ENCODE measurements at regions not wholly inside any gene's neighbourhood (a gene's known extent, or its start where the extent isn't known, plus 50 kb on each side); places are given as distances from the start of the nearest gene placed in this dataset.

DNA sequence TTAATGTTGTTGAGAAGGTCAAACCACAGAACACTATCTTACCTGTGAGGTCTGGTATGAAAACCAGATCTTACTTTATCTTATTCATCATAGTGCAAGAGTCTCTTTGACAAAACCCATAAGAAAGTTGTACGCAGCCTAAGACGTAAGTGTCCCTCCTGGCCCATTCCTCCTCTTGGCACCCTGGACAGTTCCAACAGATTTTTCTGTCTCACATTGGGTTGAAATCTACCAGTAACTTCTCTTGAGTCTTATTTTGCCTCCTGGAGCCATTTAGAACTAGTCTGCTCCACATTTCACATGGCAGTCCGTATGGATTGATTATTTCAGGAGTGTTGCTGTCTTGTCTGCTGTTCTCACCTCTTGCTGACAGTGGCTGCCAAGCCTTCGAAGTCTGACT is 498.4 kb downstream of the PDCD6IP start:
- Histone ChIP-seq H2BK12ac (ENCODE audit: low read length in 2 of 2) (no peak overlapping the region), H3K23ac (ENCODE audit: low read length in 2 of 2) (no peak overlapping the region), H2BK5ac (ENCODE audit: low read depth, low read length, poor library complexity, severe bottlenecking) (no peak overlapping the region), H3K18ac (ENCODE audit: low read depth in 1 of 2, low read length in 2 of 2) (no peak overlapping the region), H4K8ac (ENCODE audit: low read length) (no peak overlapping the region), H3K4ac (ENCODE audit: low read depth in 1 of 2, low read length in 2 of 2) (no peak overlapping the region), H3K79me1 (replicated peaks; ENCODE audit: low read length, poor library complexity, severe bottlenecking) (no peaks in the 10 kb centered on the region), H3K36me3 (ENCODE audit: control insufficient read depth in 1 of 2, insufficient read depth in 2 of 2, low read depth in 1 of 2, low read length in 2 of 2) (no peaks in the 10 kb centered on the region), H3K9me3 (ENCODE audit: control insufficient read depth, low read length) (no peaks in the 10 kb centered on the region), H4K91ac (ENCODE audit: low read length) (no peak overlapping the region), H3K9ac (ENCODE audit: low read length) (no peak overlapping the region), H2AK5ac (ENCODE audit: low read length, severe bottlenecking) (no peak overlapping the region), H3K14ac (ENCODE audit: low read length in 2 of 2) (no peak overlapping the region), H2BK15ac (ENCODE audit: low read depth, poor library complexity, severe bottlenecking) (no peak overlapping the region), H2BK120ac (ENCODE audit: low read depth, low read length) (no peak overlapping the region), H3K4me2 (ENCODE audit: low read length, poor library complexity, severe bottlenecking) (no peak overlapping the region), H3K27ac (ENCODE audit: low read length, poor library complexity, severe bottlenecking) (no peak overlapping the region), H3K27me3 (ENCODE audit: control insufficient read depth in 1 of 2, insufficient read depth in 1 of 2, low read length in 2 of 2) (peaks cover 0 to 6% of the 10 kb centered on the region in 2 experiments), H2AFZ (ENCODE audit: low read depth, low read length) (no peak overlapping the region), H3K4me1 (ENCODE audit: control insufficient read depth, insufficient read depth, low read depth, low read length) (no peaks in the 10 kb centered on the region), H3K4me3 (ENCODE audit: insufficient read depth in 1 of 2, low read depth in 1 of 2, low read length in 2 of 2) (no peak overlapping the region)
- no peak for DNase-seq
- WGBS = 62% methylated on average over 3 of the region's 4 CpGs

- WGBS = 100% methylated on average over 1 of the region's 2 CpGs
- no peak overlapping the region for H2AK5ac ChIP-seq (ENCODE audit: low read length, severe bottlenecking)
Measured at GRCh38 chr3:34298653-34299052, 500.2 kb downstream of the PDCD6IP start.

DNA sequence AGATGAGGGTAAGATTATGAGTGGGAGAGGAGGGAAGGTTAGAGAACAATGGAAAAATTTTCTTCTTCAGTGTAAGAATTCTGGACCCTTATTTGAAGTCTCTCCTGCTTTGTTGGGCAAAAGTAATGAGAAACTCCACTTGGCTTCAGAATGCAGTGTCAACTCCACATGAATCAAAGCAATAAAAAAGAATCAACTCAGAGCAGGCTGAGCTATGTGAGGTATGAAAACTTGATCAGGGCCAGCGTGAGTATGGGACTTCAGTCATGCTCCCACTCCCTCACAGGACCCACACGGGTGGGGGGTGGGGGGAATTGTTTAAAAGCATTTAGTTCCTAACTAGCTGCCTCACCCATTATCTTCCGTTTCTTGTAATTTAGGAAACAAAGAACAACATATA is 502.2 kb downstream of the PDCD6IP start:
- H2BK12ac ChIP-seq (ENCODE audit: low read length in 2 of 2) = no peak overlapping the region
- H3K14ac ChIP-seq (ENCODE audit: low read length in 2 of 2) = no peak overlapping the region
- H3K4me3 ChIP-seq (ENCODE audit: insufficient read depth in 1 of 2, low read depth in 1 of 2, low read length in 2 of 2) = no peak overlapping the region
- no peak overlapping the region for H3K27ac ChIP-seq (ENCODE audit: low read length, poor library complexity, severe bottlenecking)
- no peak overlapping the region for H3K4me2 ChIP-seq (ENCODE audit: low read length, poor library complexity, severe bottlenecking)
- H3K9ac ChIP-seq (ENCODE audit: low read length) = no peak overlapping the region
- H2BK15ac ChIP-seq (ENCODE audit: low read depth, poor library complexity, severe bottlenecking) = no peak overlapping the region
- DNase-seq = no peak
- no peak overlapping the region for H4K8ac ChIP-seq (ENCODE audit: low read length)
- no peak overlapping the region for H3K18ac ChIP-seq (ENCODE audit: low read depth in 1 of 2, low read length in 2 of 2)
- H3K36me3 ChIP-seq (ENCODE audit: control insufficient read depth in 1 of 2, insufficient read depth in 2 of 2, low read depth in 1 of 2, low read length in 2 of 2) = no peaks in the 10 kb centered on the region
- no peak overlapping the region for H2BK120ac ChIP-seq (ENCODE audit: low read depth, low read length)
- no peaks in the 10 kb centered on the region for H3K4me1 ChIP-seq (ENCODE audit: control insufficient read depth, insufficient read depth, low read depth, low read length)
- no peak overlapping the region for H3K23ac ChIP-seq (ENCODE audit: low read length in 2 of 2)
- WGBS = 17% methylated on average over 1 of the region's 3 CpGs
- no peak overlapping the region for H2BK5ac ChIP-seq (ENCODE audit: low read depth, low read length, poor library complexity, severe bottlenecking)
- no peaks in the 10 kb centered on the region for H3K9me3 ChIP-seq (ENCODE audit: control insufficient read depth, low read length)
- no peak overlapping the region for H4K91ac ChIP-seq (ENCODE audit: low read length)
- H3K27me3 ChIP-seq (ENCODE audit: control insufficient read depth in 1 of 2, insufficient read depth in 1 of 2, low read length in 2 of 2) = peaks cover 0 to 6% of the 10 kb centered on the region in 2 experiments
- no peak overlapping the region for H2AFZ ChIP-seq (ENCODE audit: low read depth, low read length)
- no peak overlapping the region for H2AK5ac ChIP-seq (ENCODE audit: low read length, severe bottlenecking)
- no peaks in the 10 kb centered on the region for H3K79me1 ChIP-seq (replicated peaks; ENCODE audit: low read length, poor library complexity, severe bottlenecking)
- H3K4ac ChIP-seq (ENCODE audit: low read depth in 1 of 2, low read length in 2 of 2) = no peak overlapping the region

More at GRCh38 chr3:34298653-34299052, 500.2 kb downstream of the PDCD6IP start:
- Histone ChIP-seq H3K27me3 (ENCODE audit: control insufficient read depth in 1 of 2, insufficient read depth in 1 of 2, low read length in 2 of 2) (peaks cover 0 to 6% of the 10 kb centered on the region in 2 experiments), H4K91ac (ENCODE audit: low read length) (no peak overlapping the region), H3K4ac (ENCODE audit: low read depth in 1 of 2, low read length in 2 of 2) (no peak overlapping the region), H3K4me1 (ENCODE audit: control insufficient read depth, insufficient read depth, low read depth, low read length) (no peaks in the 10 kb centered on the region), H3K23ac (ENCODE audit: low read length in 2 of 2) (no peak overlapping the region), H3K4me2 (ENCODE audit: low read length, poor library complexity, severe bottlenecking) (no peak overlapping the region), H2AFZ (ENCODE audit: low read depth, low read length) (no peak overlapping the region), H3K79me1 (replicated peaks; ENCODE audit: low read length, poor library complexity, severe bottlenecking) (no peaks in the 10 kb centered on the region), H4K8ac (ENCODE audit: low read length) (no peak overlapping the region), H3K27ac (ENCODE audit: low read length, poor library complexity, severe bottlenecking) (no peak overlapping the region), H2BK5ac (ENCODE audit: low read depth, low read length, poor library complexity, severe bottlenecking) (no peak overlapping the region), H3K4me3 (ENCODE audit: insufficient read depth in 1 of 2, low read depth in 1 of 2, low read length in 2 of 2) (no peak overlapping the region), H2BK15ac (ENCODE audit: low read depth, poor library complexity, severe bottlenecking) (no peak overlapping the region), H3K9me3 (ENCODE audit: control insufficient read depth, low read length) (no peaks in the 10 kb centered on the region), H2BK120ac (ENCODE audit: low read depth, low read length) (no peak overlapping the region), H3K18ac (ENCODE audit: low read depth in 1 of 2, low read length in 2 of 2) (no peak overlapping the region), H2BK12ac (ENCODE audit: low read length in 2 of 2) (no peak overlapping the region), H3K36me3 (ENCODE audit: control insufficient read depth in 1 of 2, insufficient read depth in 2 of 2, low read depth in 1 of 2, low read length in 2 of 2) (no peaks in the 10 kb centered on the region), H3K9ac (ENCODE audit: low read length) (no peak overlapping the region), H3K14ac (ENCODE audit: low read length in 2 of 2) (no peak overlapping the region)
- no peak for DNase-seq

- Histone ChIP-seq H2BK15ac (ENCODE audit: low read depth, poor library complexity, severe bottlenecking) (no peak overlapping the region), H4K8ac (ENCODE audit: low read length) (no peak overlapping the region), H3K18ac (ENCODE audit: low read depth in 1 of 2, low read length in 2 of 2) (no peak overlapping the region), H3K4me2 (ENCODE audit: low read length, poor library complexity, severe bottlenecking) (no peak overlapping the region), H3K23ac (ENCODE audit: low read length in 2 of 2) (no peak overlapping the region), H4K91ac (ENCODE audit: low read length) (no peak overlapping the region), H2BK120ac (ENCODE audit: low read depth, low read length) (no peak overlapping the region), H2BK5ac (ENCODE audit: low read depth, low read length, poor library complexity, severe bottlenecking) (no peak overlapping the region), H3K14ac (ENCODE audit: low read length in 2 of 2) (no peak overlapping the region), H3K4me3 (ENCODE audit: insufficient read depth in 1 of 2, low read depth in 1 of 2, low read length in 2 of 2) (no peak overlapping the region), H3K4me1 (ENCODE audit: control insufficient read depth, insufficient read depth, low read depth, low read length) (no peaks in the 10 kb centered on the region), H2AK5ac (ENCODE audit: low read length, severe bottlenecking) (no peak overlapping the region), H3K9me3 (ENCODE audit: control insufficient read depth, low read length) (no peaks in the 10 kb centered on the region), H3K9ac (ENCODE audit: low read length) (no peak overlapping the region), H3K27me3 (ENCODE audit: control insufficient read depth in 1 of 2, insufficient read depth in 1 of 2, low read length in 2 of 2) (peaks cover 0 to 6% of the 10 kb centered on the region in 2 experiments), H3K36me3 (ENCODE audit: control insufficient read depth in 1 of 2, insufficient read depth in 2 of 2, low read depth in 1 of 2, low read length in 2 of 2) (no peaks in the 10 kb centered on the region), H3K27ac (ENCODE audit: low read length, poor library complexity, severe bottlenecking) (no peak overlapping the region), H2AFZ (ENCODE audit: low read depth, low read length) (no peak overlapping the region), H3K4ac (ENCODE audit: low read depth in 1 of 2, low read length in 2 of 2) (no peak overlapping the region), H3K79me1 (replicated peaks; ENCODE audit: low read length, poor library complexity, severe bottlenecking) (no peaks in the 10 kb centered on the region), H2BK12ac (ENCODE audit: low read length in 2 of 2) (no peak overlapping the region)
- 91% methylated on average over 2 of the region's 2 CpGs for WGBS
- DNase-seq = no peak
Measured at GRCh38 chr3:34301313-34301712, 502.9 kb downstream of the PDCD6IP start.

Measured in mesenchymal stem cell (in vitro differentiated cells and primary cell).